HK-2 (cell line): ENCODE measurements at regions not wholly inside any gene's neighbourhood (a gene's known extent, or its start where the extent isn't known, plus 50 kb on each side); places are given as distances from the start of the nearest gene placed in this dataset.
"Not testable (repeated sequence)": the region's sequence is repeated elsewhere in the genome, so short reads cannot be mapped to it uniquely, and the experiment has no call there.

ENCODE experiments used
- DNase-seq: peaks from one replicate; pipeline ENCODE4 v3.0.0-alpha.2; 2018; ENCODE audit not compliant: unreplicated experiment

DNA sequence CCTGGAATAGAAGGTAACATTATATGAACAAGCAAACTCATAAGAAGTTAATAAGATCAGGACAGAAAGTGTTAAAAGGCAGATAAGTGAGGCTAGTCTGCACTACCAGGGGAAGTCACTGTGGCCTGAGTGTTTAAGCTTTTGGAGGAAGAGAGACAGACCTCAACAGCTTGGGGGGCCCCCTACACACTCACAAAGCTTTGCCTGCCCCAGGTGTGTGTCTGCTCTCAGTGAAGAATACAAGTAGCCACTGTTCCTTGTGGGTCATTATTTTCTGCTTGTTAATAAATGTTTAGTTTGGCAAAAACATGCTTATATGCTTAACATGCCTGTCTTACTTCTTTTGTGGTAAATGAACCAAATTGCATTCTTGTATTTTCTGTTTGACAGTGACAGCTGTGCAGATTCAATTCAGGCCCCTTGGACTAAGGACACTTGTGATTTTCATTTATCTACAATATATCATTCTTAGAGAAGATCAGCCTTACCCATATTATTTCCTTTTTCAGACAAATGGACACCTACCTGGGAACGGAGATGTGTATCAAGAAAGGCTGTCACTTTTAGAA is 50.7 kb upstream of the C12orf71 start:
- no peak for DNase-seq

GRCh38 chr12:27140478-27140969 is 58.1 kb upstream of the C12orf71 start:
- no peak for DNase-seq

DNA sequence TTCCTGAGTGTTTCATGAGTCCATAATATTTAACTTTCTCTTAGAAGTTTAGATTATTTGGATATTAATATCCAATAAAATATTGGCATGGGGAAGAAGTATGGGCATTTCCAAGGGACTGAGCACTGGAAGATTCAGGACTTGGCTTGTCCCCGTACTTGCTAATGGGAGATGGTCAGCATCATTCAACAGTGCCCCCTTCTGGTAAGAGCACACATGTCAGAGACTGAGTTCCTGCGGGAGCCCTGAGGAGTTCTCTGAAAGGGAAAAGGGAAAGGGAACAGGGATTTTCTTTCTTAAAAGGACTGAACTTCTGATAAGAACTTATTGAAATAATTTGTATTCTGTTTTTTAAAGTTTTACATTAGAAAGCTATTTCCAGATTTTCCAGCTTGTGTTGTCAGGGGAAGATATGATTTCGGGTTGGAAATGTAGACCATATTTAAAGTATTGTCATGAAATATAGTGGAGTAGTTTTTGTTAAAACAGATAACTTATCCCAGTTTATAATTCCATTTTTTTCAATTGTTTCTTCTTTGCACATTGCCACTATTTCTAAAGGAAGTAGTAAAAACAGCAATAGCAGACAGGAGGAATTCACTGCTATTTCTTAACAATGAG is 59.8 kb upstream of the C12orf71 start:
- DNase-seq = peak; percentile 35

- no peak for DNase-seq
These were observed 61.1 kb upstream of the C12orf71 start for GRCh38 chr12:27143256-27144069.

GRCh38 chr12:27145725-27146124 is 63.3 kb upstream of the C12orf71 start:
- not testable (repeated sequence) for DNase-seq

DNA sequence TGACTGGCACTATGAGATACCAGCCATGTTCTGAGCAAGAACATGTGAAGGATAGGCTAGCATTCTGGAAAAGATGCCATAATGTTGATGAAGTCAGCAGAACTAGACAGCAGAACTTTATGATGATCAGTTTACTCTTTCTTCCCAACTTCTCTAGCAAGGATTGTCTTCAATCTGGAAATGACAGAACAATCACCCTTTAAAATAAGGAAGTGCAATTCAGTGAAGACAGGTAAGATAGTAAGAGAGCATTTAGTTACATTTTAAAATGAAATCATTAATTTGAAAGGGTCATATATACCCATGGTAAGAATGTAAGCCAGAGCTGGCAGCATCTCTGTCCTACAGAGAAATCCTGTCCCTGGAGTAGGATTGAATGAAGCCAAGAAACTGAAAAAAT is 66.0 kb upstream of the C12orf71 start:
- DNase-seq = no peak

DNA sequence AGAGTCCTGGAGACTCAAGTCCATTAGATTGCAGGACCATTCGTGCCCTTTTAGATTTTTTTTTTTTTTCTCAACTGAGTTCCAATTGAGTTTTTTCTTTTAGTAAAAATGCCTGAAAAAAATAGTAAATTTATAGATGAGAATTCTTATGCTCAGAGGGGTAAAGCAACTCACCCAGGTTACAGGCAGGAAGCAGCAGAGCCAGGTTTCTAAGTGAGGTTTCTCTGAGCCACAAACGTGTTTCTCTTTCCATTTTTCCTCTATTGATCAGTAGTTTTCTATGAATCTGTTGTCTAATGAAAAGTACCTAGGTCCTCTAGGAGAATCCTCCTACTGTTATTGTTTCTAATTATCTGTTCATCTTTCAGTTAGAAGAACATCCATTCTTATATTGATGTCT is 66.4 kb upstream of the C12orf71 start:
- DNase-seq = no peak

- DNase-seq = no peak
These were observed 69.1 kb upstream of the C12orf71 start for GRCh38 chr12:27151479-27151878.

GRCh38 chr12:27158297-27158696 is 75.9 kb upstream of the C12orf71 start:
- no peak for DNase-seq

GRCh38 chr12:27161458-27162228 is 79.3 kb upstream of the C12orf71 start:
- DNase-seq = no peak

DNA sequence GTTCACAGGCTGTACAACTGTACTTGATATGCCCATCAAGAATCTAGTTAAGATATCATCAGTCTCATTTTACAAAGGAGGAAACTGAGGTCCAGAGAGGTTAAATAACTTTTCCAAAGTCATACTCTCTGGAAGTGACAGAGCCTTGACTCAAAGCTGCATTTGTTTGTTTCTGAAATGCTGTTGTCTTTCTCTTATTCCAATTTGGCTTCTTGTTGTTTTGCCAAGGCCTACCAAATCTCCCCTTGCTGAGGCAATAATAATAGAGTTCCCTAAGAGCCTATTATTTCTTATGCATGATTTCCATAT is 79.8 kb upstream of the C12orf71 start:
- no peak for DNase-seq

- no peak for DNase-seq
These were observed 80.8 kb upstream of the C12orf71 start for GRCh38 chr12:27163048-27163715.

- DNase-seq = no peak
These were observed 80.2 kb upstream of the STK38L start for GRCh38 chr12:27163894-27164293.

- no peak for DNase-seq
These were observed 79.6 kb upstream of the STK38L start for GRCh38 chr12:27164330-27165040.

DNA sequence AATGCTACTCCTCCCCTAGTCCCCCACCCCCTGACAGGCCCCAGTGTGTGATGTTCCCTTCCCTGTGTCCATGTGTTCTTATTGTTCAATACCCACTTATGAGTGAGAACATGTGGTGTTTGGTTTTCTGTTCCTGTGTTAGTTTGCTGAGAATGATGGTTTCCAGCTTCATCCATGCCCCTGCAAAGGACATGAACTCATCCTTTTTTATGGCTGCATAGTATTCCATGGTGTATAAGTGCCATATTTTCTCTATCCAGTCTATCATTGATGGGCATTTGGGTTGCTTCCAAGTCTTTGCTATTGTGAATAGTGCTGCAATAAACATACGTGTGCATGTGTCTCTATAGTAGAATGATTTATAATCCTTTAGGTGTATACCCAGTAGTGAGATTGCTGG is 78.1 kb upstream of the STK38L start:
- not testable (repeated sequence) for DNase-seq

- not testable (repeated sequence) for DNase-seq
These were observed 72.6 kb upstream of the STK38L start for GRCh38 chr12:27171494-27171893.

DNA sequence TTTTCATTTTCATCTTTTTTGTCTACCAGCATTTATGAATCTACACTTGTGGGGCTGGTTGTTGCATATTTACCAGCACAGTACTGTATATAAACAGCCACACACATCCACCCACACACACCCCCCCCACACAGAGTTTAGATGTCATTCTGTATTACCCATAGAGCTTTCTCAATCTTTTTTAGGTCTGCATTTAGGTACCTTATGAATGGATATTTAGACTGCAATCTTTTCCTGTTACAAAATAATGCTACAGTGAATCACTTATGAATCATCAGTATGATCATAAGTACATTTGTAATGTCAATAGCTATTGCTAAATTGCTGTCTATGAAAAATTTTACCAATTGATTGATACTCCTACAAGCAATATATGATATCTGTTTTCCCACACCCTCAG is 67.3 kb upstream of the STK38L start:
- no peak for DNase-seq

- DNase-seq = no peak
These were observed 66.4 kb upstream of the STK38L start for GRCh38 chr12:27177706-27178105.

DNA sequence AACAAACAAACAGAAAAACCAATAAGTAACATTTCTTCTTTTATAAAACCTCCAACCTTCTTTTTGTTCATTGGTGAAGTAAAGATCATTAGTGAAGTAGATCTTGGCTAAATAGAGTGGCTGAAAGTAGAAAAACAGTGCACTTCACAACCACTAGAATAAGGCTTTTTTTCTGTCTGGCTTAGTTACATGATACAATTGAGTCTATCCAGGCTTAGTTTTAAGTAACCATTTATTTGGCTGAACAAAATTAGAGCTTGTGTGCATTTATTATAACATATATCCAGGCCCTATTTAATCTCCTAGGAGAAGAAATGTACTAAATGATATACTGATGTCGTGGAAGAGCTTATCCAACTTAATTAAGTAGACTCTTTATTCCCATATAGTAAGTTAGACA is 65.8 kb upstream of the STK38L start:
- DNase-seq = no peak

DNA sequence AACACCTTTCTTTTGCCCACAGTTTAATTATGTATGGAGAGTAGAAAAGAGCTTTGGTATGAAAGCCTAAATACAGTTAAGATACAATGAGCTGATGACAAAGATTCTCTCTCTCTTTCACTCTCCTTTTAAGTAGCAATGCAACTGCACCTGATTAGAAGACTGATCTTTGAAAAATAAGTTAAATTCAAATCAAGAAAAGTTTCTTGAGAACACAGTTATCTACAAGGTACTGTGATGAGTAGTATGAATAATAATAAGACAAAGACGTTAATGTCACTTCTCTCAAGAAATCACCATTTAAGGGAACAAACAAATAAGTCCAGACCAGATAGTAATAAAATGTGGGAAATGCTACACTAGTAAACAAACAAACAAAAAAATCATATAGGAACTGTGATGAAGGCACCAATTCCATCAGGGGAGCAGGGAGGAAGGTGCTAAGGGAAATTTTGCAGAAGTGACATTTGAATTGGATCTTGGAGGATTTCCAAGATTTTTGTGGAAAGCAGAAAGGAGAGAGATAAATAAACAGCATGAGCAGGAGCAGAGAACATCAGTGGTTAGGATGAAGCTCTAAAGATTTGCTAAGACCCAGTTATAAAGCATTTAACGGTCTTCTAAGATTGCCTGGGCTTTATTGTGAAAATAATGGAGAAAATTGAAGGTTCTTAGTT is 65.2 kb upstream of the STK38L start:
- no peak for DNase-seq
